Fibroblast of villous mesenchyme (primary cell): ENCODE measurements at regions not wholly inside any gene's neighbourhood (a gene's known extent, or its start where the extent isn't known, plus 50 kb on each side); places are given as distances from the start of the nearest gene placed in this dataset.

Experiments used
- DNase-seq: peaks from one replicate; pipeline ENCODE4 v3.0.0-alpha.2; 2010; ENCODE audit warnings: low read depth
- H3K4me3 ChIP-seq: 2 replicates; pipeline ENCODE4 v1.5.1; 2011; ENCODE audit warnings: low read depth, mild to moderate bottlenecking, low read length
- TF ChIP-seq, protein P1 (sequence below): IDR thresholded peaks from 2 replicates; pipeline ENCODE4 v1.5.1; 2012; ENCODE audit warnings: low read depth, mild to moderate bottlenecking, low read length; ENCODE audit not compliant: insufficient read depth

DNA sequence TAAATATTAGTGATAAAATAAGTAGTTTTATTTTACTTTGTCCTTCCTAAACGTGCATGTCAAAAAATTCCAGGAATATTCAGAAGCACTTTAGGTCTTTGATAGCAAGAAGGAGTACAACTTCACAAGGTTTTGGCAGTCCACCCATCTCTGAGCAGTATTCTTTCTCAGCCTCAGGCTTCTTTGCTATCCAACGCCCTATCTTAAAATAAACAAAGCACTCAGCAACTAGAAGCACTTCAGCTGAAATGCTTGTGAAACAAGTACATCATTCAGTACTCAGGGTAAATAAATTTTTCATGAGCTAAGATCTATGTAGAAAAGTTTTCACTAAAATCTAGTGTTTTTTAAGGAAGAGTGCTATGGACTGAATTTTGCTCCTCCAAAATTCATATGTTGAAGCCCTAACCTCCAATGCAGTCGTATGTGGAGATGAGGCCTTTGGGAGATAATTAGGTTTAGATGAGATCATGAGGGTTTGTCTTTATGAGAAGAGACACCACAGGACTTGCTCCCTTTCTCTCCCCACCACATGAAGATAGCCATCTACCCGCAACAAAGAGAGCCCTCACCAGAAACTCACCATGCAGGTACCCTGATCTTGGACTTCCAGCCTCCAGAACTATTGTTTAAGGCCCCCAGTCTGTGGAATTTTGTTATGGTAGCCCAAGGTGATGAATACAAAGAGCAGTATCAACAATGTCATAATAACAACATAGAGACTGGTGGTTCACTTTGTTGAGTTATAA lies 539.1 kb downstream of the TFAP2A start:
- H3K4me3 ChIP-seq = no peak overlapping the region
- DNase-seq = no peak
- TF ChIP-seq, protein P1, sequence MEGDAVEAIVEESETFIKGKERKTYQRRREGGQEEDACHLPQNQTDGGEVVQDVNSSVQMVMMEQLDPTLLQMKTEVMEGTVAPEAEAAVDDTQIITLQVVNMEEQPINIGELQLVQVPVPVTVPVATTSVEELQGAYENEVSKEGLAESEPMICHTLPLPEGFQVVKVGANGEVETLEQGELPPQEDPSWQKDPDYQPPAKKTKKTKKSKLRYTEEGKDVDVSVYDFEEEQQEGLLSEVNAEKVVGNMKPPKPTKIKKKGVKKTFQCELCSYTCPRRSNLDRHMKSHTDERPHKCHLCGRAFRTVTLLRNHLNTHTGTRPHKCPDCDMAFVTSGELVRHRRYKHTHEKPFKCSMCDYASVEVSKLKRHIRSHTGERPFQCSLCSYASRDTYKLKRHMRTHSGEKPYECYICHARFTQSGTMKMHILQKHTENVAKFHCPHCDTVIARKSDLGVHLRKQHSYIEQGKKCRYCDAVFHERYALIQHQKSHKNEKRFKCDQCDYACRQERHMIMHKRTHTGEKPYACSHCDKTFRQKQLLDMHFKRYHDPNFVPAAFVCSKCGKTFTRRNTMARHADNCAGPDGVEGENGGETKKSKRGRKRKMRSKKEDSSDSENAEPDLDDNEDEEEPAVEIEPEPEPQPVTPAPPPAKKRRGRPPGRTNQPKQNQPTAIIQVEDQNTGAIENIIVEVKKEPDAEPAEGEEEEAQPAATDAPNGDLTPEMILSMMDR = no peak

DNA sequence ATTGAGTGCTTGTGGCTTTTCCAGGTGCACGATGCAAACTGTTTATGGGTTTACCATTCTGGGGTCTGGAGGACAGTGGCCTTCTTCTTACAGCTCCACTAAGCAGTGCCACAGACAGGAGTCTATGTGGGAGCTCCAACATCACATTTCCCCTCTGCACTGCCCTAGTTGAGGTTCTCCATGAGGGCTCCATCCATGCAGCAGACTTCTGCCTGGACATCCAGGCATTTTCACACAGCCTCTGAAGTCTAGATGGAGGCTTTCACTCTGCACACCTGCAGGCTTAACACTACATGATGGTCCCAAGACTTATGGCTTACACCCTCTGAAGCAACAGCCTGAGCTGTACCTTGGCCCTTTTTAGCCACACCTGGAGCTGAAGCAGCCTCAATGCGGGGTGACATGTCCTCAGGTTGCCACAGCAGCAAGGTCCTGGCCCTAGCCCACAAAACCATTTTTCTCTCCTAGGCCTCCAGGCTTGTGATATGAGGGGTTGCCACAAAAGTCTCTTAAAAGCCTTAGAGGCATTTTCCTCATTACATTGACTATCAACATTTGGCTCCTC lies 552.2 kb downstream of the TFAP2A start:
- H3K4me3 ChIP-seq = no peak overlapping the region
- DNase-seq = no peak
- TF ChIP-seq, protein P1 = no peak

DNA sequence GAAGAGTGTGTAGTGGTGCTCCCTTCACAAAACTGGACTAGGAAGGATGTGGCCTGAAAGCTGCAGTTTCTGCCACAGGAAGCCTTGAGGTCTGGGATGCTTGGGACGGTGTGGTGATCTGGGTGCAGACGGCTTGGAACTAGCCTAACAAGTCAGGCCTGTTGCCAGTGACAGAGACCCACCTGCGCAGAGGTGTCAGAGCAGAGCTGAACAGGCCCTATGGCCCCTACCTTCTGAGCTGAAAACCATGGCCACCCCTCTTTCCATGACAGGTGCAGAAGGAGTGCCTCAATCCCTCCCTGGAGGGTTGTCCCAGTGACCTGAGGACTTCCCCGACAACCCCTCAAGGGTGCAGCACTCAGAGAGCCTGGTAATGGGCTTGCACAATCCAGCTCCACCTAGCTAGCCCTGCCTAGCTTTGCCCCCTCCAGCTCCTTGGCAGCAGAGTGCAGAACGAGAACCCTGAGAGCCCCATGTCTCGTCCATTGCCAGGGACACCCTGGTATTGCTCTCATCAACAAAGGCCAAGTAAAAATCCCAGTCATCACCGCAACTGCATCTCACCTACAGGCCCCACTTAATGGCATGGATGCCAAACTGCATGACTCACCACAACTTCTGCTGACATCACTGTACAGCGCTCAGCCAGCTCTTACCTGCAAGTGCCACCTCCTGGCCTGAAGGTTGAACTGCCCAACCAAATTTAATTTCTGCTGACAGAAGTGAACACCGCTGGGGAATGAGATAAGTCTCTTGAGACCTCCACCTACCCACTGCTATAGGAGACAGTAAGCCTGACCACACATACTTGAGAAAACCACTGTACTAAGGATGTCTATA lies 563.1 kb downstream of the TFAP2A start:
- TF ChIP-seq, protein P1 = peak; percentile 38
- peak; percentile 39 for DNase-seq
- no peak overlapping the region for H3K4me3 ChIP-seq

DNA sequence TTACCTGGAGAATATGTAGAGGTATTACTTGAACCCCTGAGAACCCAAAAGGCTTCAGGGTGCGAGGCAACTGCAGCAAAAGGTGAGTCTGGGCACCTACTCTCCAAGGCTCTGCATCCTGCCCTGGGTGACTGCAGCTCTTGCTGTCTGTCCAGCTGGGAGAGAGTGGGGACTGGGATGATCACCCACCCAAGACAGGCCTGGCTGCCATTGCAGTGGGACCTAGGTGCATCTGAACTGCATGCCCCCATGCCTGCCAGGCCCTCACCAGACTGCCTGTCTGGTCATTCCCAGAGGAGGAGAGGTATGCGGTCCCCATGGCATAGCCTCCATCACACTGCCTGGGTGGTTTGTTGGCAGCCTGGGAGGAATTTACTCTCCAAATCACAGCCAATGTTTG lies 563.9 kb downstream of the TFAP2A start:
- DNase-seq = no peak
- no peak overlapping the region for H3K4me3 ChIP-seq
- TF ChIP-seq, protein P1 = no peak

DNA sequence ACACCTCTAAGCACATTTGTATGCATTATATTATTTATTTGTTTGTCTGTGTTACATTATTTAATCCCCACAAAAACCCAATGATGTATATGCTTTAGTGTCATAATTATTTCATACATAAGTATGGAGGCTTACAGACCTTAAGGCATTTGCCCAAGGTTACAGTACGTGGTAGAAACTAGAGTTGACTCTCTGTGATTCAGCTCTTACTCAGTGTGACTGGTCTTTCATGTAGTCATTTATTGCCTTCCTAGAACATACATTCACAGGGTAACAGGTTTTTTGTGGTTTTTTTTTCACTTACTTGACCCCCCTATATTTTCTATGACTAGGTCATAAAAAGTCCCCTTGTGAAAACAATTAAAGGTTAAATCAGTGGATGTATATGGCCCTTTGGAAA lies 566.8 kb downstream of the TFAP2A start:
- DNase-seq = no peak
- no peak overlapping the region for H3K4me3 ChIP-seq

DNA sequence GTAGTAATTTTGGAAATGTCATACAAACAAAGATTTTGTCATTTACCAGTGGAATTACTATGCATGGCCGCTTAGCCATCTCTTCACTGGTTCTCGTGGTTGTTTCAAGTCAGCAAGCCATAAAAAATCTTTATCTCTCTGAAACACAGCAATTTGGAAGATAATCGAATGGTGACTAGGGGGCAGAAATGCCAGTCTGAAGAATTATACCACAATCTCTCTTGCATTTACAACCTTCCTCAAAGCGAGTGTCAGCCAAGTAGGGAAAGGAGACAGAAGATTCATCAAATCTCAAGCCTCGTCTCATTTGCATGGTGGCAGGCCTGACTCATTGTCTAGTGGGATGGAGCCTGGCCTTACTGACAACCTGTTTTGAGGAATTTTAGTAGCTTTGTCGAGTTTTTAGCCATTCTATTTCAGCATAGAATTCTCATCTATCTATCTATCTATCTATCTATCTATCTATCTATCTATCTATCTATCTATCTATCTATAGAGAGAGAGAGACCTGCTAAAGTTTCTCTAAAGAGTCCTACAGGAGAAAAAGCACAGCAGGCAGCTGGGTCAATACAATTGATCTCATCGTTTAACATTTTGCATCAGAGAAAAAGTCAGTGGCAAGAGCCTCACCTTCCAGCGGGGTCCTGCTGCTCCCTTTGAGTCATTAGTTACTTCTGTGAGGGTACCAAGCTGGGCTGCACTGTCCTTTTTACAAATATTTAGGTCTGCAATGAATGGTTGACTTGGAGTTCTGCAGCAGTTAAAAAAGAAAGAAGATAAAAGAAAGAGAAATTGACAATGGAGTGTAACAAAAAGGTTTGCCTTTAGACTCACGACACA lies 572.8 kb downstream of the TFAP2A start:
- H3K4me3 ChIP-seq = no peak overlapping the region
- no peak for DNase-seq
- TF ChIP-seq, protein P1 = no peak

More for the DNA sequence above, 566.8 kb downstream of the TFAP2A start:
- TF ChIP-seq, protein P1 = no peak
